HepG2 (cell line): ENCODE measurements at regions not wholly inside any gene's neighbourhood (a gene's known extent, or its start where the extent isn't known, plus 50 kb on each side); places are given as distances from the start of the nearest gene placed in this dataset.

Experiments
- ATF7 ChIP-seq, 2 experiments: fragments of 450-650 bp in 1 of 2; sonication (generic) in 1 of 2; formaldehyde crosslinking in 1 of 2; IDR thresholded peaks; 2 replicates each; pipeline versions ENCODE4 v1.4.0 to v1.6.1; 2016 to 2020; ENCODE audit warnings: antibody characterized with exemption in 1 of 2, mild to moderate bottlenecking in 1 of 2, missing genetic modification reagents in 1 of 2
- FOSL2 ChIP-seq: sonication (generic); formaldehyde crosslinking; IDR thresholded peaks from 2 replicates; pipeline ENCODE4 v1.4.0; 2020; ENCODE audit warnings: missing genetic modification reagents
- GLI4 ChIP-seq: sonication (generic); formaldehyde crosslinking; IDR thresholded peaks from 2 replicates; pipeline ENCODE4 v1.5.1; 2020; ENCODE audit warnings: missing genetic modification reagents, mild to moderate bottlenecking, moderate library complexity, borderline replicate concordance
- HNRNPL ChIP-seq: fragments of 200-400 bp; formaldehyde crosslinking; IDR thresholded peaks from 2 replicates; pipeline ENCODE4 v1.6.1; 2017; ENCODE audit warnings: mild to moderate bottlenecking, low read depth, low read length
- ISX ChIP-seq: sonication (generic); formaldehyde crosslinking; conservative IDR thresholded peaks from 2 replicates; pipeline ENCODE4 v1.5.0; 2020; ENCODE audit warnings: missing genetic modification reagents
- KMT2B ChIP-seq: IDR thresholded peaks from 2 replicates; pipeline ENCODE4 v1.6.1; 2016; ENCODE audit warnings: missing genetic modification reagents, missing compliant biosample characterization
- NAIF1 ChIP-seq: sonication (generic); formaldehyde crosslinking; IDR thresholded peaks from 2 replicates; pipeline ENCODE4 v1.5.0; 2020; ENCODE audit warnings: mild to moderate bottlenecking, missing genetic modification reagents, borderline replicate concordance
- NBN ChIP-seq: fragments of 450-650 bp; conservative IDR thresholded peaks from 2 replicates; pipeline ENCODE4 v1.6.1; 2017
- ONECUT2 ChIP-seq: sonication (generic); formaldehyde crosslinking; IDR thresholded peaks from 2 replicates; pipeline ENCODE4 v1.4.0; 2020; ENCODE audit warnings: missing genetic modification reagents
- RELA ChIP-seq: sonication (generic); formaldehyde crosslinking; IDR thresholded peaks from 2 replicates; pipeline ENCODE4 v1.4.0; 2020; ENCODE audit warnings: missing genetic modification reagents
- TOPORS ChIP-seq: sonication (generic); formaldehyde crosslinking; IDR thresholded peaks from 2 replicates; pipeline ENCODE4 v1.8.0; 2023; ENCODE audit warnings: mild to moderate bottlenecking, missing genetic modification reagents
- XRCC5 ChIP-seq: fragments of 200-400 bp; formaldehyde crosslinking; optimal IDR thresholded peaks from 2 replicates; pipeline ENCODE3; 2017; ENCODE audit warnings: mild to moderate bottlenecking, low read length
- ZNF224 ChIP-seq: sonication (generic); formaldehyde crosslinking; IDR thresholded peaks from 2 replicates; pipeline ENCODE4 v1.5.0; 2020; ENCODE audit warnings: mild to moderate bottlenecking, missing genetic modification reagents
- ZNF589 ChIP-seq: sonication (generic); formaldehyde crosslinking; conservative IDR thresholded peaks from 2 replicates; pipeline ENCODE4 v1.8.0; 2022; ENCODE audit warnings: mild to moderate bottlenecking, moderate library complexity, missing genetic modification reagents
- ZNF749 ChIP-seq: sonication (generic); formaldehyde crosslinking; IDR thresholded peaks from 2 replicates; pipeline ENCODE4 v1.8.0; 2022; ENCODE audit warnings: mild to moderate bottlenecking, missing genetic modification reagents, moderate library complexity, borderline replicate concordance
- ZNF761 ChIP-seq: sonication (generic); formaldehyde crosslinking; conservative IDR thresholded peaks from 2 replicates; pipeline ENCODE4 v1.4.0; 2020; ENCODE audit warnings: mild to moderate bottlenecking, missing genetic modification reagents
- ZNF766 ChIP-seq: sonication (generic); formaldehyde crosslinking; IDR thresholded peaks from 2 replicates; pipeline ENCODE4 v1.5.0; 2020; ENCODE audit warnings: missing genetic modification reagents, borderline replicate concordance
- ZNF788 ChIP-seq: sonication (generic); formaldehyde crosslinking; IDR thresholded peaks from 2 replicates; pipeline ENCODE4 v1.5.0; 2020; ENCODE audit warnings: mild to moderate bottlenecking, missing genetic modification reagents, borderline replicate concordance
- TF ChIP-seq, protein P1 (sequence below): sonication (generic); formaldehyde crosslinking; IDR thresholded peaks from 2 replicates; pipeline ENCODE4 v1.4.0; 2020; ENCODE audit warnings: missing genetic modification reagents
- TF ChIP-seq, protein P2 (sequence below): sonication (generic); formaldehyde crosslinking; IDR thresholded peaks from 2 replicates; pipeline ENCODE4 v1.4.0; 2020; ENCODE audit warnings: missing genetic modification reagents, borderline replicate concordance
- TF ChIP-seq, protein P3 (sequence below): sonication (generic); formaldehyde crosslinking; IDR thresholded peaks from 2 replicates; pipeline ENCODE4 v1.4.0; 2020; ENCODE audit warnings: mild to moderate bottlenecking, low read depth, missing genetic modification reagents
- TF ChIP-seq, protein P4 (sequence below): sonication (generic); formaldehyde crosslinking; IDR thresholded peaks from 2 replicates; pipeline ENCODE4 v1.8.0; 2022; ENCODE audit warnings: missing genetic modification reagents, low read depth, mild to moderate bottlenecking, borderline replicate concordance
- TF ChIP-seq, protein P5 (sequence below): conservative IDR thresholded peaks from 2 replicates; pipeline ENCODE4 v1.6.1; 2018; ENCODE audit warnings: missing genetic modification reagents

DNA sequence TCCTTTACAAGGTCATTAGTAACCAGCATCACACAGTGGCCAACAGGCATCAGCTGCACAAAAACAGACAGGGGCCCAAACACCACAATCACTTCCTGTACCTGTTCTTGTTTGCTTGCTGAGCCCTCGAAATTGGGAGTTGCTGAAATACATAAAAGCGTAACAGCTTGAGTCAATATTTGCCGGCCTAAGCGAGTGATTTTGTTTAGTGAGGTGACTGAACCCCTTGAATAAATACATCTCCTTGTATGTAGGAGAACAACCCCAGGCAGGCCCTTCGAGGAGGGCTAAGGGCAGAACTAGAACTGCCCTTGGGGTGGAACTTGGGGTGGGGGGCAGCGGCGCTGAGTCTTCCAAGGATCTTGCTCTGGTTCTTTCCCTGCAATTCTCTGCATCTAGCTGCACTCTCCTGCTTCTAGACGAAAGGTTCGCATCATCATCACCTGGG, 502.5 kb downstream of the RASEF start (continued):
- TF ChIP-seq, protein P1, sequence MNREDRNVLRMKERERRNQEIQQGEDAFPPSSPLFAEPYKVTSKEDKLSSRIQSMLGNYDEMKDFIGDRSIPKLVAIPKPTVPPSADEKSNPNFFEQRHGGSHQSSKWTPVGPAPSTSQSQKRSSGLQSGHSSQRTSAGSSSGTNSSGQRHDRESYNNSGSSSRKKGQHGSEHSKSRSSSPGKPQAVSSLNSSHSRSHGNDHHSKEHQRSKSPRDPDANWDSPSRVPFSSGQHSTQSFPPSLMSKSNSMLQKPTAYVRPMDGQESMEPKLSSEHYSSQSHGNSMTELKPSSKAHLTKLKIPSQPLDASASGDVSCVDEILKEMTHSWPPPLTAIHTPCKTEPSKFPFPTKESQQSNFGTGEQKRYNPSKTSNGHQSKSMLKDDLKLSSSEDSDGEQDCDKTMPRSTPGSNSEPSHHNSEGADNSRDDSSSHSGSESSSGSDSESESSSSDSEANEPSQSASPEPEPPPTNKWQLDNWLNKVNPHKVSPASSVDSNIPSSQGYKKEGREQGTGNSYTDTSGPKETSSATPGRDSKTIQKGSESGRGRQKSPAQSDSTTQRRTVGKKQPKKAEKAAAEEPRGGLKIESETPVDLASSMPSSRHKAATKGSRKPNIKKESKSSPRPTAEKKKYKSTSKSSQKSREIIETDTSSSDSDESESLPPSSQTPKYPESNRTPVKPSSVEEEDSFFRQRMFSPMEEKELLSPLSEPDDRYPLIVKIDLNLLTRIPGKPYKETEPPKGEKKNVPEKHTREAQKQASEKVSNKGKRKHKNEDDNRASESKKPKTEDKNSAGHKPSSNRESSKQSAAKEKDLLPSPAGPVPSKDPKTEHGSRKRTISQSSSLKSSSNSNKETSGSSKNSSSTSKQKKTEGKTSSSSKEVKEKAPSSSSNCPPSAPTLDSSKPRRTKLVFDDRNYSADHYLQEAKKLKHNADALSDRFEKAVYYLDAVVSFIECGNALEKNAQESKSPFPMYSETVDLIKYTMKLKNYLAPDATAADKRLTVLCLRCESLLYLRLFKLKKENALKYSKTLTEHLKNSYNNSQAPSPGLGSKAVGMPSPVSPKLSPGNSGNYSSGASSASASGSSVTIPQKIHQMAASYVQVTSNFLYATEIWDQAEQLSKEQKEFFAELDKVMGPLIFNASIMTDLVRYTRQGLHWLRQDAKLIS (CRISPR knock-in tag), result 0 out of 2 replicates have a peak, but pooled peaks have one; percentile 55
- TF ChIP-seq ZNF589 (CRISPR knock-in tag) (0 out of 2 replicates have a peak, but pooled peaks have one; percentile 64), ZNF788 (CRISPR knock-in tag) (peak; percentile 60; the same call in 1 of the 2 replicates), ZNF224 (CRISPR knock-in tag) (no peak), NBN (no peak), TOPORS (peak; percentile 76; the same call in 1 of the 2 replicates), FOSL2 (peak; percentile 88), KMT2B (CRISPR knock-in tag) (no peak), XRCC5 (no peak), NAIF1 (CRISPR knock-in tag) (no peak), ATF7 (IDR thresholded peaks at IDR 0.05) (no peak), ATF7 (CRISPR knock-in tag; IDR thresholded peaks at IDR 0.05) (no peak), ZNF766 (0 out of 2 replicates have a peak, but pooled peaks have one; percentile 80), ONECUT2 (CRISPR knock-in tag) (peak; percentile 39; the same call in 1 of the 2 replicates), HNRNPL (no peak), GLI4 (CRISPR knock-in tag) (no peak), RELA (CRISPR knock-in tag) (no peak), ZNF749 (no peak), ZNF761 (CRISPR knock-in tag) (no peak), ISX (CRISPR knock-in tag) (no peak)
- TF ChIP-seq, protein P2, sequence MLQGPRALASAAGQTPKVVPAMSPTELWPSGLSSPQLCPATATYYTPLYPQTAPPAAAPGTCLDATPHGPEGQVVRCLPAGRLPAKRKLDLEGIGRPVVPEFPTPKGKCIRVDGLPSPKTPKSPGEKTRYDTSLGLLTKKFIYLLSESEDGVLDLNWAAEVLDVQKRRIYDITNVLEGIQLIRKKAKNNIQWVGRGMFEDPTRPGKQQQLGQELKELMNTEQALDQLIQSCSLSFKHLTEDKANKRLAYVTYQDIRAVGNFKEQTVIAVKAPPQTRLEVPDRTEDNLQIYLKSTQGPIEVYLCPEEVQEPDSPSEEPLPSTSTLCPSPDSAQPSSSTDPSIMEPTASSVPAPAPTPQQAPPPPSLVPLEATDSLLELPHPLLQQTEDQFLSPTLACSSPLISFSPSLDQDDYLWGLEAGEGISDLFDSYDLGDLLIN, result no peak
- TF ChIP-seq, protein P3, sequence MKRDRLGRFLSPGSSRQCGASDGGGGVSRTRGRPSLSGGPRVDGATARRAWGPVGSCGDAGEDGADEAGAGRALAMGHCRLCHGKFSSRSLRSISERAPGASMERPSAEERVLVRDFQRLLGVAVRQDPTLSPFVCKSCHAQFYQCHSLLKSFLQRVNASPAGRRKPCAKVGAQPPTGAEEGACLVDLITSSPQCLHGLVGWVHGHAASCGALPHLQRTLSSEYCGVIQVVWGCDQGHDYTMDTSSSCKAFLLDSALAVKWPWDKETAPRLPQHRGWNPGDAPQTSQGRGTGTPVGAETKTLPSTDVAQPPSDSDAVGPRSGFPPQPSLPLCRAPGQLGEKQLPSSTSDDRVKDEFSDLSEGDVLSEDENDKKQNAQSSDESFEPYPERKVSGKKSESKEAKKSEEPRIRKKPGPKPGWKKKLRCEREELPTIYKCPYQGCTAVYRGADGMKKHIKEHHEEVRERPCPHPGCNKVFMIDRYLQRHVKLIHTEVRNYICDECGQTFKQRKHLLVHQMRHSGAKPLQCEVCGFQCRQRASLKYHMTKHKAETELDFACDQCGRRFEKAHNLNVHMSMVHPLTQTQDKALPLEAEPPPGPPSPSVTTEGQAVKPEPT (CRISPR knock-in tag), result 0 out of 2 replicates have a peak, but pooled peaks have one; percentile 54
- TF ChIP-seq, protein P4, sequence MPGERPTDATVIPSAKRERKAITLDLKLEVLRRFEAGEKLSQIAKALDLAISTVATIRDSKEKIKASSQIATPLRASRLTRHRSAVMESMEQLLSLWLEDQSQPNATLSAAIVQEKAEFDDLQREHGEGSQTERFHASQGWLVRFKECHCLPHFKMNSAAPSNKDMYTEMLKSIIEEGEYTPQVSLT (CRISPR knock-in tag), result no peak
- TF ChIP-seq, protein P5, sequence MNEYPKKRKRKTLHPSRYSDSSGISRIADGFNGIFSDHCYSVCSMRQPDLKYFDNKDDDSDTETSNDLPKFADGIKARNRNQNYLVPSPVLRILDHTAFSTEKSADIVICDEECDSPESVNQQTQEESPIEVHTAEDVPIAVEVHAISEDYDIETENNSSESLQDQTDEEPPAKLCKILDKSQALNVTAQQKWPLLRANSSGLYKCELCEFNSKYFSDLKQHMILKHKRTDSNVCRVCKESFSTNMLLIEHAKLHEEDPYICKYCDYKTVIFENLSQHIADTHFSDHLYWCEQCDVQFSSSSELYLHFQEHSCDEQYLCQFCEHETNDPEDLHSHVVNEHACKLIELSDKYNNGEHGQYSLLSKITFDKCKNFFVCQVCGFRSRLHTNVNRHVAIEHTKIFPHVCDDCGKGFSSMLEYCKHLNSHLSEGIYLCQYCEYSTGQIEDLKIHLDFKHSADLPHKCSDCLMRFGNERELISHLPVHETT (CRISPR knock-in tag), result peak; percentile 36; the same call in 1 of the 2 replicates
